ENCODE measurements at regions not wholly inside any gene's neighbourhood (a gene's known extent, or its start where the extent isn't known, plus 50 kb on each side); places are given as distances from the start of the nearest gene placed in this dataset.
A peak's percentile ranks its signal among the peaks of the same experiment; 100 is the strongest.

- no peak for DNase-seq (ENCODE audit: low spot score)
Observed at GRCh38 chr12:124630791-124631313, 63.4 kb upstream of the NCOR2 start.

DNA sequence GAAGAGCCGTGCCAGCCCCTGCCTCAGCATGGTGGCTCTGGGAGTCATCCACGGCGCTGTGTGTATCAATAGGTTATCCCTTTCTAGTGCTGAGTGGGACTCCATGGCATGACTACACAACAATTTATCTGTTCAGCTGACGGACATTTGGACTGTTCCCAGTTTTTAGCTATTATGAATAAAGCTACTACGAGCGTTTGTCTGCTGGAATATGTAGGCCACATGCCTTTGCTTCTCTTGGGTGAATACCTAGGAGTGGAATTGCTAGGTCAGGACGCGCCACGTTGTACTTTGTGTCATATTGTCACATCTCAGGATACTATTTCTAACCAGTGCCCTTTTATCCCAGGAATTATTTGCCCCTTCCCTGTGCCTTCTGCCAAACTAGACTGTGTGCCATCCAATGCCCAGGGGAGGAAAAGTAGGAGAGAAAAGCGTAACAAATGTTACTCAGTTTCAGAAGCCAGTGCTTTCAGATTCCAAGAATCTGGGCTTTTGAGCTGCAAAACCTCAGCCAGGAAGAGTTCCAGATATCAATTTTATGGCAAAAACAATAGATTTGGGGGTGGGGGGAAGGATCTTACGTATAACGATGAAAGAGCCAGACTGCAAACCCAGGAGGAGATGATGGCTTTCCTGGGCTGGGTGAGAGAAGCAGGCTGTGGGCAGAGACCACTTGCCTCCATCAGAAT lies 62.5 kb upstream of the NCOR2 start:
- DNase-seq (ENCODE audit: low spot score): no peak

GRCh38 chr12:124629117-124629516 lies 61.7 kb upstream of the NCOR2 start:
- no peak for DNase-seq (ENCODE audit: low spot score)

DNA sequence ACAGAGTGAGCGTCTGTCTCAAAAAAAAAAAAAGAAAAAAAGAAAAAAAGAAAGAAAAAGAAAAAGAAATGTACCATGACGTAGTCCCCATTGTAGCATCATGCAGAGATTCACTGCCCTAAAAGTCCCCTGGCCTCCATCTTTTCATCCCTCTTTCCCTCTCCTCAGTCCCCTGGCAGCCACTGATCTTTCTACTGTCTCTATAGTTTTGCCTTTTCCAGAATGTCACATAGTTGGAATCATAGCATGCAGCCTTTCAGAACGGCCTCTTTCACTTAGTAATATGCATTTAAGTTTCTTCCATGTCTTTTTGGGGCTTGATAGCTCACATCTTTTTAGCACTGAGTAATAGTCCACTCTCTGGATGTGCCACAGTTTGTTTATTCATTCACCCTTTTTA lies 60.5 kb upstream of the NCOR2 start:
- no peak for DNase-seq (ENCODE audit: low spot score)

DNA sequence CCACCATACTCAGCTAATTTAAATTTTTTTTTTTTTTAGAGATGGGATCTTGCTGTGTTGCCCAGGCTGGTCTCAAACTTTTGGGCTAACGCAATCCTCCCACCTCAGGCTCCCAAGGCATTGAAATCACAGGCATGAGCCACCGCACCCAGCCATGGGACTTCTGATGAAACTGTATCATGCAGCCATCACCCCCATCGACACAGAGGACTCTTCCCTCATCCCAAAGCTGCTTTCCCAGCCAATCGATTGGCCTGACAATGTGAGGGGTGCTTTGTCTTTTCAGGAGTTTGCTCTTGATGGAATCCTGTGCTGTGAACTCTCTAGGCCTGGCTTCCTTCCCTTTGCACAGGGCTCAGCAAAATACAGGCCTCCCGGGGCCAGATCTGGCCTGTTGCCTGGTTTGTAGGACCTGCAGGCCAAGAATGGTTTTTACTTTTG lies 59.6 kb upstream of the NCOR2 start:
- DNase-seq (ENCODE audit: low spot score): peak; percentile 39

DNA sequence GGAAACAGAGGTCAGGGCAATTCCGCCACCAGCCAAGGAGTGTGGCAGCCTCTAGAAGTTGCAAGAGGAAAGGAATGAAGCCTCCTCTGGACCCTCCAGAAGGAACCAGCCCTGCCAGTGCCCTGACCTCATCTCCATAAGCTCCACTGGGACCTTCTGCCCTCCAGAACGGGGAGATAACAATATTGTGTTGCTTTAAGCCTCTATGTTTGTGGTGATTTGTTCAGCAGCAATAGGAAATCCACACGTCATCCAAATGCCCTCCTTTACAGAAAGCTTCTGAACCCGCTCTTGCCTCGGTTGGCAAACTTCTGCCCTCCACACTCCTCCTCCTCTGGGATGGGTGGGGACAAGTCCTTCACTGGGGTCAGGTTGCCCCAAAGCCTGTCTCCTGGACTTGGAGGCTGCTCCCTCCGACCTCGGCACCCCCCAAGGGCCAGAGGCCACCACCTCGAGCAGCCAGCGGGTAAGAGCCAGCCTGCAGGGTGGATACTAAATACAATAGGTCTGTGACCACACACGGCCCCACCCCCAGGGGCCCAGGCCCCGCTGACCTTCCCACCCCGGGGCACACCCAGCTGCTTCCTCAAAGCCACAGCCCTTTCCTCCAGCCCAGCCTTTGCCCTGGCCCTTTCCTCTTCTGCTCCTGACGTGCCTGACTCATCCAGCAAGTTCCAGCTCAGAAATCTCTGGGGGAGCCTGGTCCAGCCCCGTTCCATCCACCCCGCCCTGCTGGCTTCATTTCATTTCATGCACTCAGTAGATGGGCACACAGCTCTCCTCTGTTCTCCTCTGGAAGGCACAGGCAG lies 58.7 kb upstream of the NCOR2 start:
- DNase-seq (ENCODE audit: low spot score): peak; percentile 95

- no peak for DNase-seq (ENCODE audit: low spot score)
Observed at GRCh38 chr12:124624823-124625222, 57.4 kb upstream of the NCOR2 start.

- DNase-seq (ENCODE audit: low spot score): no peak
Observed at GRCh38 chr12:124623344-124624035, 56.1 kb upstream of the NCOR2 start.

DNA sequence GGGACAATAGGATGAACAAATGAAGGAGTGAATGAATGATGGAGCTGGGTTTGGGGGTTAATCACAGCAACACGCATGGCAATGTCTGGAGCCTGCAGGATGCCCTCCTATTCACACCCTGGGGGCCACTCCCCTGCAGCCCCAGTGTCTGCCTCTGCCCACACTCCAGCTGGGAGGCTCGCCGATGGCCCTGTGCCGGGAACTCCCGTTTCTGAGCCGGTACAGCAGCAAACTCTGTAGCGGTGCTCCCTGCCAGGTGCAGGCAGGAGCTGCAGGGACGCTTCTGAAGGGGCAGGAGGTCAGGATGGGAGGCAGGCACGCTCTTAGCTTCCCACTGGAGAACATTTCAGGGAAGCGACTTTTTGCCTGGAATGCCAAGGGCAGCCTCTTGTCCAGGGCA lies 55.4 kb upstream of the NCOR2 start:
- DNase-seq (ENCODE audit: low spot score): no peak

GRCh38 chr12:124622331-124622730 lies 54.9 kb upstream of the NCOR2 start:
- no peak for DNase-seq (ENCODE audit: low spot score)

GRCh38 chr12:124621296-124621660 lies 53.9 kb upstream of the NCOR2 start:
- DNase-seq (ENCODE audit: low spot score): peak; percentile 91

GRCh38 chr12:124620606-124621295 lies 53.3 kb upstream of the NCOR2 start:
- DNase-seq (ENCODE audit: low spot score): peak; percentile 90

DNA sequence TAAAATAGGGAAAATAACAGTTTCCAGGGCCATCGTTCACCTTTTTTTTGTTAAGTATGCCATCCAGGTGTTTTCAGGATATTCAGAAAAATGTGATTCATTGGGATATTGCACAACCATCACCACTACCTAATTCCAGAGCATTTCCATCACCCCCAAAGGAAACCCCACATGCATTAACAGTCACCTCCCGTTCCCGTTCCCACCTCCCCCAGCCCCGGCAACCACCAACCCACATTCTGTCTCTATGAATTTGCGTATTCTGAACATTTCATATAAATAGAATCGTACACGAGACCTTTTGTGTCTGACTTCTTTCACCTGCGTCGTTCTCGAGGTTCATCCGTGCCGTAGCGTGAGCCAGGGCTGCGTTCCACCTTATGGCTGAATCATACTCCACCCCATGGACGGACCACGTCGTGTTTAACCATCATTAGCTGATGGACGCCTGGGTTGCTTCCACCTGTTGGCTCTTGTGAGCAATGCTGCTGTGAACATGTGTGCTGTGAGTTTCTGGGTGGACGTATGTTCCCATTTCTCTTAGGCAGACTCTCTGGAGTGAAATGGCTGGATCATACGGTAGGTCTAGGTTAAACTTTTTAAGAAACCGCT lies 51.0 kb upstream of the NCOR2 start:
- DNase-seq (ENCODE audit: low spot score): no peak

- DNase-seq (ENCODE audit: low spot score): no peak
Observed at GRCh38 chr12:124617615-124618014, 50.2 kb upstream of the NCOR2 start.

Measured in AG20443 (cell line).